ENCODE measurements at regions not wholly inside any gene's neighbourhood (a gene's known extent, or its start where the extent isn't known, plus 50 kb on each side); places are given as distances from the start of the nearest gene placed in this dataset.

DNA sequence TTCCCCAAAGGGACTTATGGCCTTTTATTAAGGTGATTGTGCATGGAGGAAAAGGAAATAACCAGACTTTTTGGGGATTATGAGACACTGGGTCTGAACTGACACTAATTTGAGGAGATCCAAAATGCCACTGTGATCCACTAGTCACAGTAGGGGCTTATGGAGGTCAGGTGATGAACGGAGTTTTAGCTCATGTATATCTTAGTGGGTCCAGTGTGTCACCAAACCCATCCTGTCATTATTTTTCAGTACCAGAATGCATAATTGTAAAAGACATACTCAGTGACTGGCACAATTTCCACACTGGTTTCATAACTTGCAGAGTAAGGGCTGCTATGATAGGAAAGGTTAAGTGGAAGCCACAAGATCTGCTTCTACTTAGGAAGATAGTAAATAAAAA is 131.3 kb downstream of the RTL3 start:
- H3K4me1 ChIP-seq (replicated peaks), result no peaks in the 10 kb centered on the region
- intact Hi-C loops (cut with DNase I), result no loop called here
- TF ChIP-seq POLR2A (IDR thresholded peaks at IDR 0.05), result no peak
- TF ChIP-seq POLR2AphosphoS5 (IDR thresholded peaks at IDR 0.05), result no peak
- TF ChIP-seq, protein P1, sequence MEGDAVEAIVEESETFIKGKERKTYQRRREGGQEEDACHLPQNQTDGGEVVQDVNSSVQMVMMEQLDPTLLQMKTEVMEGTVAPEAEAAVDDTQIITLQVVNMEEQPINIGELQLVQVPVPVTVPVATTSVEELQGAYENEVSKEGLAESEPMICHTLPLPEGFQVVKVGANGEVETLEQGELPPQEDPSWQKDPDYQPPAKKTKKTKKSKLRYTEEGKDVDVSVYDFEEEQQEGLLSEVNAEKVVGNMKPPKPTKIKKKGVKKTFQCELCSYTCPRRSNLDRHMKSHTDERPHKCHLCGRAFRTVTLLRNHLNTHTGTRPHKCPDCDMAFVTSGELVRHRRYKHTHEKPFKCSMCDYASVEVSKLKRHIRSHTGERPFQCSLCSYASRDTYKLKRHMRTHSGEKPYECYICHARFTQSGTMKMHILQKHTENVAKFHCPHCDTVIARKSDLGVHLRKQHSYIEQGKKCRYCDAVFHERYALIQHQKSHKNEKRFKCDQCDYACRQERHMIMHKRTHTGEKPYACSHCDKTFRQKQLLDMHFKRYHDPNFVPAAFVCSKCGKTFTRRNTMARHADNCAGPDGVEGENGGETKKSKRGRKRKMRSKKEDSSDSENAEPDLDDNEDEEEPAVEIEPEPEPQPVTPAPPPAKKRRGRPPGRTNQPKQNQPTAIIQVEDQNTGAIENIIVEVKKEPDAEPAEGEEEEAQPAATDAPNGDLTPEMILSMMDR (IDR thresholded peaks at IDR 0.05), result no peak

DNA sequence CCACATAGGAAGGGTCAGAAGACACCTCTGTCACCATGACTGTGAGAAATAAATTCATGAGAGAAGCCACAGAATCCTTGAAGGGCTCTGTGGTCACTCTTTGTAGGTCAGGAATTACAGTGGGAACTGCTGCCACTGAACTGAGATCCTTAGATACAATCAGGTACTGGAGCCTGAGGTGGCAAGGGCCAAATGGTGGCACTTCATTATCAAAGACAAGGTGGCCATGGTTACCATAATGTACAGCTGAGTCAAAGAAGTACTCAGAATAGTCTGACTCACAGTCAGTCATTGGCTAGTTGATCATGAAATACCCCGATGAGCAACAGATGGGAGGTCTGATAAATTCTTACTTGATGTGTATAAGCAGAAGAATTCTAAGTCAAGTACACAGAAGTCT is 131.9 kb downstream of the RTL3 start:
- DNase-seq (ENCODE audit: low spot score), result no peak
- no peaks in the 10 kb centered on the region for H3K4me1 ChIP-seq (replicated peaks)
- WGBS, result 36% methylated on average over 1 of the region's 1 CpG
- H3K9me3 ChIP-seq, result no peaks in the 10 kb centered on the region
- no peaks in the 10 kb centered on the region for H3K27me3 ChIP-seq (replicated peaks; ENCODE audit: insufficient read depth)
- TF ChIP-seq, protein P1 (IDR thresholded peaks at IDR 0.05), result no peak
- TF ChIP-seq POLR2AphosphoS5 (IDR thresholded peaks at IDR 0.05), result no peak
- TF ChIP-seq POLR2A (IDR thresholded peaks at IDR 0.05), result no peak
- H3K27ac ChIP-seq, result no peak overlapping the region
- H3K4me3 ChIP-seq, result no peak overlapping the region
- H3K36me3 ChIP-seq, result no peaks in the 10 kb centered on the region
- intact Hi-C loops (cut with DNase I), result no loop called here

More for the DNA sequence above, 131.3 kb downstream of the RTL3 start:
- H3K27ac ChIP-seq, result no peak overlapping the region
- H3K27me3 ChIP-seq (replicated peaks; ENCODE audit: insufficient read depth), result no peaks in the 10 kb centered on the region
- DNase-seq (ENCODE audit: low spot score), result no peak
- 88% methylated on average over 1 of the region's 1 CpG for WGBS
- no peaks in the 10 kb centered on the region for H3K9me3 ChIP-seq
- no peaks in the 10 kb centered on the region for H3K36me3 ChIP-seq
- H3K4me3 ChIP-seq, result no peak overlapping the region

DNA sequence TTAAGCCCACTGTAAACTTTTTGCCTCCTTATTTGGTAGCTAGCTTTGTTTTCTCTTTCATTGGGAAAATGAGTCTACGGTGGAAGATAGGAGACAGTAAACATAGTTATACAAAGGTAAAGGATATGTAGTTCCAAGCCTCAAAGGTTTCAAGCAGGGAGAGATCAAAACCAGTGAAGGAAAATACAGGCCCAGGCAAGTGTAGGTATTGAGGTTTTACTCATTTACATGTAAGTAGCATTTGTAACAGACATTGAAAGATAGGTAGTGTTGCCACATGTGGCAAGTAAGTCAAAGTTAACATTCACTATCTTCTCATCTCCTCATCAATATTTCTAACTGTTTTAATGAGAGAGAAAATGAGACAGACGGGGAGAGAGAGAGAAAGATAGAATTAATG is 136.5 kb downstream of the RTL3 start:
- Histone ChIP-seq H3K4me3 (no peak overlapping the region), H3K27ac (no peak overlapping the region), H3K36me3 (no peaks in the 10 kb centered on the region), H3K4me1 (replicated peaks) (no peaks in the 10 kb centered on the region), H3K27me3 (replicated peaks; ENCODE audit: insufficient read depth) (no peaks in the 10 kb centered on the region), H3K9me3 (no peaks in the 10 kb centered on the region)
- intact Hi-C loops (cut with DNase I), result no loop called here
- DNase-seq (ENCODE audit: low spot score), result no peak
- WGBS, result 46% methylated on average over 2 of the region's 2 CpGs
- TF ChIP-seq, protein P1 (IDR thresholded peaks at IDR 0.05), result no peak
- TF ChIP-seq POLR2A (IDR thresholded peaks at IDR 0.05) (no peak), POLR2AphosphoS5 (IDR thresholded peaks at IDR 0.05) (no peak)

DNA sequence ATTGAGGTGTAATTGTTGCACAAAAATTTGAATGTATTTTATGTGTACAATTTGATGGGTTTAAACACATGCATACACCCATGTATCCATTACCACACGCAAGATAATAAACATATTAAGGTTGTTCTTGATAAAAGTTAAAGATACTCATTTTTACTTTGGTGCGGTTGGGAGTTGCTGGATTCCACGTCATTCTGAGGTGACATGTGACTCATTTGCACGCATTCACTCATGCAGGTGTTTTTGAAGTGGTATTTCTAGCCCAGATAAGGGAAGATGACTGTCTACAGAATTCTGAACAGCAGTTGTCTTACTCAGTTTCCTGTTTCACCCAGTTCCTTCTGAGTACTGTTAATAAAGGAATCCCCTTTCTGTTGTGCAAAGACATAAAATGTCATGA is 142.0 kb downstream of the RTL3 start:
- TF ChIP-seq POLR2A (IDR thresholded peaks at IDR 0.05), result no peak
- TF ChIP-seq, protein P1 (IDR thresholded peaks at IDR 0.05), result no peak
- no peak for TF ChIP-seq POLR2AphosphoS5 (IDR thresholded peaks at IDR 0.05)
- H3K4me3 ChIP-seq, result no peak overlapping the region
- 85% methylated on average over 4 of the region's 4 CpGs for WGBS
- no peaks in the 10 kb centered on the region for H3K9me3 ChIP-seq
- H3K4me1 ChIP-seq (replicated peaks), result no peaks in the 10 kb centered on the region
- intact Hi-C loops (cut with DNase I), result no loop called here
- H3K36me3 ChIP-seq, result no peaks in the 10 kb centered on the region
- no peak for DNase-seq (ENCODE audit: low spot score)
- no peaks in the 10 kb centered on the region for H3K27me3 ChIP-seq (replicated peaks; ENCODE audit: insufficient read depth)
- H3K27ac ChIP-seq, result no peak overlapping the region

DNA sequence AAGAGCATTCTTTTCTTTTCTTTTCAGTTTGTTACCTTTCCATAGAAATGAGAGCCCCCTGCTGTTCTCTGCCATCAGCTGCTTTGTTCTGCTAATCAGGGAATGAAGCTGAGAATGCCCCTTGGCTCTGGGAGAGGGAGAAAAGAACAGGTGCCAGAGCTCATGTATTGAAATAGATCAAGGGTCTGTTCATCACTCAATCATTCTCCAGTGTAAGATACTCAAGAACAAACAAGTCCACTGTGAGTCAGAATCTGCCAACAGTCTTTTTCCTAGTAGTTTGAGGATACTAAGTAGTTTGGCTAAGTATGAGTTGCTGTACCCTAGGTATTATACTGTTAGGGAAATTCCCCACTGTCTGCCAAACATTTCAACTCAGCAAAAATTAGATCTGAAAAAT is 144.3 kb downstream of the RTL3 start:
- H3K27me3 ChIP-seq (replicated peaks; ENCODE audit: insufficient read depth), result no peaks in the 10 kb centered on the region
- intact Hi-C loops (cut with DNase I), result no loop called here
- H3K9me3 ChIP-seq, result no peaks in the 10 kb centered on the region
- H3K4me1 ChIP-seq (replicated peaks), result no peaks in the 10 kb centered on the region
- TF ChIP-seq POLR2A (IDR thresholded peaks at IDR 0.05) (no peak), POLR2AphosphoS5 (IDR thresholded peaks at IDR 0.05) (no peak)
- TF ChIP-seq, protein P1 (IDR thresholded peaks at IDR 0.05), result no peak
- DNase-seq (ENCODE audit: low spot score), result no peak
- H3K36me3 ChIP-seq, result no peaks in the 10 kb centered on the region
- H3K27ac ChIP-seq, result no peak overlapping the region
- H3K4me3 ChIP-seq, result no peak overlapping the region

Data from prostate gland (tissue), 2 donors.